HFFc6 (cell line): ENCODE measurements at regions not wholly inside any gene's neighbourhood (a gene's known extent, or its start where the extent isn't known, plus 50 kb on each side); places are given as distances from the start of the nearest gene placed in this dataset.

Source experiments
- DNase-seq: peaks from one replicate; pipeline ENCODE4 v3.0.0-alpha.2; 2018
- H3K27ac Mint-ChIP-seq: 2 replicates; pipeline ENCODE4 v1.8.0; 2020; ENCODE audit warnings: mild to moderate bottlenecking, mixed read lengths
- H3K27me3 Mint-ChIP-seq: 2 replicates; pipeline ENCODE4 v1.8.0; 2021; ENCODE audit warnings: mild to moderate bottlenecking, moderate library complexity, mixed read lengths; ENCODE audit not compliant: insufficient read depth
- H3K36me3 Mint-ChIP-seq: 2 replicates; pipeline ENCODE4 v1.8.0; 2021; ENCODE audit warnings: low read depth, mixed read lengths
- H3K4me1 Mint-ChIP-seq: 2 replicates; pipeline ENCODE4 v1.8.0; 2020; ENCODE audit warnings: low read depth, mixed read lengths
- H3K4me3 Mint-ChIP-seq: 2 replicates; pipeline ENCODE4 v1.8.0; 2020; ENCODE audit warnings: mild to moderate bottlenecking, moderate library complexity, mixed read lengths
- H3K9me3 Mint-ChIP-seq: 2 replicates; pipeline ENCODE4 v1.8.0; 2020; ENCODE audit warnings: mild to moderate bottlenecking, mixed read lengths
- CTCF ChIP-seq: fragments of 200-600 bp; sonication (generic); IDR thresholded peaks from 2 replicates; pipeline ENCODE4 v1.5.0; 2021; ENCODE audit warnings: antibody characterized with exemption, mild to moderate bottlenecking

- Mint-ChIP-seq H3K4me1 (peaks cover 19% of the 10 kb centered on the region), H3K27ac (no peak overlapping the region), H3K27me3 (peaks cover 2% of the 10 kb centered on the region; the same call in 1 of the 2 replicates), H3K36me3 (no peaks in the 10 kb centered on the region), H3K4me3 (no peak overlapping the region), H3K9me3 (no peaks in the 10 kb centered on the region)
- TF ChIP-seq CTCF, result no peak
- no peak for DNase-seq
Observed at GRCh38 chr12:88986056-88986455, 366.2 kb downstream of the DUSP6 start.

GRCh38 chr12:88985631-88986030 lies 366.7 kb downstream of the DUSP6 start:
- H3K4me3 Mint-ChIP-seq, result no peak overlapping the region
- TF ChIP-seq CTCF, result no peak
- H3K4me1 Mint-ChIP-seq, result peaks cover 19% of the 10 kb centered on the region
- no peaks in the 10 kb centered on the region for H3K9me3 Mint-ChIP-seq
- peaks cover 2% of the 10 kb centered on the region; the same call in 1 of the 2 replicates for H3K27me3 Mint-ChIP-seq
- no peak for DNase-seq
- H3K36me3 Mint-ChIP-seq, result no peaks in the 10 kb centered on the region
- H3K27ac Mint-ChIP-seq, result no peak overlapping the region

GRCh38 chr12:88985011-88985410 lies 367.3 kb downstream of the DUSP6 start:
- Mint-ChIP-seq H3K4me1 (peaks cover 19% of the 10 kb centered on the region), H3K9me3 (no peaks in the 10 kb centered on the region), H3K4me3 (no peak overlapping the region), H3K27me3 (peaks cover 2% of the 10 kb centered on the region; the same call in 1 of the 2 replicates), H3K27ac (no peak overlapping the region), H3K36me3 (no peaks in the 10 kb centered on the region)
- no peak for TF ChIP-seq CTCF
- DNase-seq, result no peak

- DNase-seq, result no peak
- TF ChIP-seq CTCF, result no peak
- Mint-ChIP-seq H3K4me3 (no peak overlapping the region), H3K4me1 (peaks cover 19% of the 10 kb centered on the region), H3K27me3 (peaks cover 2% of the 10 kb centered on the region; the same call in 1 of the 2 replicates), H3K27ac (no peak overlapping the region), H3K9me3 (no peaks in the 10 kb centered on the region), H3K36me3 (no peaks in the 10 kb centered on the region)
Observed at GRCh38 chr12:88982694-88983093, 369.6 kb downstream of the DUSP6 start.

- no peaks in the 10 kb centered on the region for H3K36me3 Mint-ChIP-seq
- no peaks in the 10 kb centered on the region for H3K9me3 Mint-ChIP-seq
- no peaks in the 10 kb centered on the region for H3K27me3 Mint-ChIP-seq
- no peak for DNase-seq
- H3K27ac Mint-ChIP-seq, result no peak overlapping the region
- no peak for TF ChIP-seq CTCF
- H3K4me3 Mint-ChIP-seq, result no peak overlapping the region
- H3K4me1 Mint-ChIP-seq, result no peaks in the 10 kb centered on the region
Observed at GRCh38 chr12:88977115-88977514, 375.2 kb downstream of the DUSP6 start.

GRCh38 chr12:88973998-88974397 lies 378.3 kb downstream of the DUSP6 start:
- Mint-ChIP-seq H3K27ac (no peak overlapping the region), H3K27me3 (no peaks in the 10 kb centered on the region), H3K36me3 (no peaks in the 10 kb centered on the region), H3K9me3 (no peaks in the 10 kb centered on the region), H3K4me3 (no peak overlapping the region), H3K4me1 (no peaks in the 10 kb centered on the region)
- TF ChIP-seq CTCF, result no peak
- DNase-seq, result no peak
